ENCODE measurements at regions not wholly inside any gene's neighbourhood (a gene's known extent, or its start where the extent isn't known, plus 50 kb on each side); places are given as distances from the start of the nearest gene placed in this dataset.
"Not testable (repeated sequence)": the region's sequence is repeated elsewhere in the genome, so short reads cannot be mapped to it uniquely, and the experiment has no call there.

DNA sequence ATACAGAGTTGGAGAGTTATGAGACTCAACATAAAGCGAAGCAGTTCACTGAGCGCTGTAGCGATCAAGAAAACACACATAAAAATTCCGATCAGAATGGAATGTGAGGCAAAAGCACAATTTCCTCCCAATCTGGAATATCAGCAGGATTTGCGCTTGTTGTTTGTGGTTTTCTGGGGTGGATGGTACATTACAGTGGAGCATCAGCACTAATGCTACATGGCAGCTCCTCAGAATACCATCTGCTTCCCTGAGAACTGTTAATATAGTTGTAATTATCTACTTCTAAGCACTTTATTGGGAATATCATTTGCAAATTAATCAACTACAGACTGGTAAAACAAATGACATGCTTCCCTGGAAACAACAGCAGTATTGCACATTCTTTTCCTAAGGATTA lies 324.1 kb upstream of the PPARGC1A start:
- no peak for DNase-seq (ENCODE audit: low read depth in 4 of 4, low spot score in 3 of 4)

DNA sequence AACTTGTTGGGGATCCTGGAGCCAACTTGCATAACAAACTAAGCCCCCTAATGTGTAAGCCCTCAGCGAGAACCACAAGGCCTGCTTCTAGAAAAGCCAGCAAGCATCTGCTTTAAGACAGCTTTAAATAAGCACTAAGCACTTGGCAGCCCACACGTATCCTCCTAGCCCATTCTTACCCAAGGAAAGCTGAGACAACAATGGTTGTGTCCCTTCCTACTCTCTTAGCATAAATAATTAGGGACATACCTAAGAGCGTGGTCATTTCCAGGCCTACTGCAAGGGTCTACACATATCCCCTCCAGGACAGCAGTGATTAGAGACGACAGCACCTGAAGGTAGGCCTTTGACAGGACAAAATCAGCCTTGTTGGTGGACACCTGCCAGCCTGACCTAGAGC lies 322.8 kb upstream of the PPARGC1A start:
- no peak for DNase-seq (ENCODE audit: low read depth in 4 of 4, low spot score in 3 of 4)

DNA sequence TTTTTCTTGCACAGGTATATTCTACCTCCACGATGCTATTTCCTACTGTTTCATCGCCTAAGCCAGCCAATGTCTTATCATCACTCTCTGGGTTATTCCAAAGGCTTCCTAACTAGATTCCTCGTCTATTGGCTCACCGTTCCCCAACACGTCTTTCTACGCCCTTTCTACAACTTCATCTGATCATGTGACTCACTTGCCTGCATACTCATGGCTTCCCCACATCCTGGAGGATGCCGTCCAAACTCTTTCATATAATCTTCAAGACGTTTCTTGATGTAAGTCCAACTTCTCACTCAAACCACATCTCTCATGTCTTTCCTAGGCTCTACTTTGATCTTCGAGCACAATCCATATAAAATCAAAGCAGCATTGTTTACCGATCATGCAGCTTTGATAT lies 322.0 kb upstream of the PPARGC1A start:
- no peak for DNase-seq (ENCODE audit: low read depth in 4 of 4, low spot score in 3 of 4)

DNA sequence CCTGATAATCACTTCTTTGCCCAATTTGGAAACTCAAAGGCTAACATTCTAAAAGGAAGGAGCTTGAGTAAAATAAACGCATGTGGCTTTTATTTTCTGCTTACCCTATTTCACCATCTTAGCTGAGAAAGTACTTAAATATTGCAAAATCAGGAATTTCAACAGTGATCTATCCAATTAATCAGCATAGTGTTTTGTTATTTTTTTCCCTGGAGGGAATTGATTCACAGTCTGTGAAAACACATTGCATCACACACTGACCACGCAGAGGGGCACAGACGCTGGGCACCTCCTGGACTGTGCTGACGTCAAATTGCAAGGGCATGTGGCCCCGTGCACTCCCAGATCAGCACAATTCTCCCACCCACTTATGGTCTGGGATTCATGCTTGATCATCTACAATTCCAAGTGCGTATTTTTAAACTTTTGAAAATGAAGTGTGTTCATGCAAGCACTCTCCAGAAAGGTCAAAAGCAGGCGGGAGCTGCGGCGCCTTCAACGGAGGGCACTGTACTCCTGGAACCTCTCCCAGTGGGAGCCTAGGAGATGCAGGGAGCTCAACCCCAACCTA lies 320.6 kb upstream of the PPARGC1A start:
- no peak for DNase-seq (ENCODE audit: low read depth in 4 of 4, low spot score in 3 of 4)

DNA sequence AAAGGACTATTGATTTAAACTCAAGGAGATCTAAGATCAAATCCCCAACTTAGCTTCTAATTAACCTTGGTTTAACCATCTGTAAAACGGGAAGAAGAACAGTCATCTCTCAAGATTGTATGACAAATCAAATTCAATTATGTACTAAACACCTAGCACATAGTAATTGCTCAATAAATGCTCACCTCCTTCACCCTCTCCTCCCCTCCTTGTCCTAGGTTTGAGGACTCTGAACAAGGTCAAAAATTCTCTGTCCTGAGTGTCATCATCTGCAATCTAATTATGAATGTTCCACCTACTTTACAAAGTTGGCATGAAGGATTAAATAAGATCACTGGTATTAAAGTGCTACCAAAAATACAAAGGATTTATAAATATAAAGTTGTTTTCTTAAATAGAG lies 320.1 kb upstream of the PPARGC1A start:
- no peak for DNase-seq (ENCODE audit: low read depth in 4 of 4, low spot score in 3 of 4)

DNA sequence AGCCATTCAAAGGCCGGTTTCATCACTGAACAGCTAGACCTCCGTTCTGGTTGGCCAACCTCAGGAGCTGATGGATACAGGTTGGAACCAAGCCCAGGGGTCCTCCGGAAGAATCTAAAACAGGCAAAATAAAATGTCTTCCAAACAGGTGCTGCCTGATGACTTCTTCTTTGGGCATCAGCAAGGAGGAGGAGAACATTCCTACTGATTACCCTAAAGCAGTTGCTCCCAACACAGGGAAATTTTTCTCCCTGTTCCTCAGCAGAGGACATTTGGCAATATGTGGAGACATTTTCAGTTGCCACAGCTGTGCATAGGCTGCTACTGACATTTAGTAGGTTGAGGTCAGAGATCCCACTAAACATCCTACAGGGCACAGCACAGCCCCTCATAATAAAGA lies 319.3 kb upstream of the PPARGC1A start:
- no peak for DNase-seq (ENCODE audit: low read depth in 4 of 4, low spot score in 3 of 4)

DNA sequence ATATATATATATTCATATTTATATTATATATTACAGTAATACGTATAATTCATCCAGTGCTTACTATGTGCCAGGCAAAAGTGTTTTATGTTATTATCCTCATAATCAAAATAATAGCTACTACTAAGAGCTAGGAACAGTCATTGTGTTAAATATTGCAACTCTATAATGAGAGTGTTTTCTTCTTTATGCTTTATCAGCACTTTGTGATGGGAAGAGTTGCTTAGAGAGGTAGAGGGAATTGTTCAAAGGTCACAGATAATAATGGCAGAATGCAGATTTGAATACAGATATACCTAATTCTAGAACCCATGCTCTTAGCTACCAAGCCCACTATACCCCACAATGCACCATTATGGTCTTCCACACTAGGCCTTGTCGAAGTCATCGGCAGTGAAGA lies 318.8 kb upstream of the PPARGC1A start:
- DNase-seq (ENCODE audit: low read depth in 4 of 4, low spot score in 3 of 4): no peak

DNA sequence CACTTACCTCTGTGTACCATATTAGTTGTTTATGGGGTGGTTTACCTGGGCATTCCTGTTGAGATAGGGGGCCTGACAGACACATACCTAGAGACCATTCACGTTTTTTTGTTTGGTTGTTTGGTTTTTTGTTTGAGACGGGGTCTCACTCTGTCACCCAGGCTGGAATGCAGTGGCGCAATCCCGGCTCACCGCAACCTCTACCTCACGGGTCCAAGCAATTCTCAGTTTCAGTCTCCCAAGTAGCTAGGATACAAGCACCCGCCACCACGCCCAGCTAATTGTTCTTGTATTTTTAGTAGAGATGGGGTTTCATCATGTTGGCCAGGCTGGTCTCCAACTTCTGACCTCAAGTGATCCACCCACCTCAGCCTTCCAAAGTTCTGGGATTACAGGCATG lies 314.9 kb upstream of the PPARGC1A start:
- DNase-seq (ENCODE audit: low read depth in 4 of 4, low spot score in 3 of 4): not testable (repeated sequence)

DNA sequence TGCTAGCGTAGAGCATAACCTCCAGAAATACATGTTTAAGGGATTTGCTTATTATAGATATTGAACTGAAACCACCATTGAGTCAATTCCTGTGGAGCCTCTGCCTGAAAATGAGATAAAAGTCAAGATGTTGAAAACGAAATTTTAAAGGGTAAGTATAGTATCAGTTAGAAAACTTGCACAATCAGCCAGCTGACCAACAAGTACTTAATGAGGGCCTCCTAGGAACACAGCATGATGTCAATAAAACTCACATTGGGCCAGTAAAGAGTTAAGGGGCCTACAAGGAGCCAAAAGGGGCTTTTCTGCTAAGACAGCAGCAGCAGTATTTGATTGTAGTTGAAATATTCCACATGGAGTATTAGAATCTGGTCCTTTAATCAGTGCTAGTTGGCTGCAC lies 314.1 kb upstream of the PPARGC1A start:
- DNase-seq (ENCODE audit: low read depth in 4 of 4, low spot score in 3 of 4): no peak

DNA sequence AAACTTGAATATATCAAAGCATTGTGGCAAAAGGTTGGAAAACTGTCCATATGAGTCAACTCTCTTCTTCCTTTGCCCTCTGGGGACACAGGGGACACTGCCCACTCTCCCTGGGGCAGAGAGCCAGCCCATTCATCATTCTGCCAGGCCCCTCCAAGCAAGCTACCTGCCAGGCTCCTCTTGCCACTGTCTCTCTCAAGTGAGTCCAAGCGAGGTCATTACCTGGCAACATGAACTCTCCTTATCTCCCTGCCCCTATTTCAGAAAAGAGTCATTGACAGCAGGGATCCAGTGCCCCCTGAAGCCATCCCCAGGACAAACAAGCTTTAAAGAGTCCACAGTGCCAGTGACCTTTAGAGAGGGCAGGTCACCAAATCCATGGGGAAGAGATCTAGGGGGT lies 312.7 kb upstream of the PPARGC1A start:
- no peak for DNase-seq (ENCODE audit: low read depth in 4 of 4, low spot score in 3 of 4)

DNA sequence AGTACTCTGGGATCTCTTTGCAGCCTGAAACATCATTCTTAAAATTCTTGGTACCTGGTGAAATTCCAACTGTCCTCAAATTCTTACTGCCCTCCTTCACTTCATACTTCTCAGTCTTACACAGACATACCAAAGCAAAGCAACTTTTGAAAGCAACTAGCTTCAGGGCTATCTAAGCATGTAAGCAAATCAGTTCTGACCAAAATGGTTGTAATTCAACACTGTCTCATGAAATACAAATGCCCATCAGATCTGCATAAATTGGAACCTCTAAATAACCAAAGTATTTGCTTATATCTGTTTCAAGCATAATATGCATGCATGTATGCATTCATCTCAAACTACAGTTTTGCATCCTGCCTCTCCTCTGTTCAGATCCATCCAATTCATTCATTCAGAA lies 308.1 kb upstream of the PPARGC1A start:
- no peak for DNase-seq (ENCODE audit: low read depth in 4 of 4, low spot score in 3 of 4)

DNA sequence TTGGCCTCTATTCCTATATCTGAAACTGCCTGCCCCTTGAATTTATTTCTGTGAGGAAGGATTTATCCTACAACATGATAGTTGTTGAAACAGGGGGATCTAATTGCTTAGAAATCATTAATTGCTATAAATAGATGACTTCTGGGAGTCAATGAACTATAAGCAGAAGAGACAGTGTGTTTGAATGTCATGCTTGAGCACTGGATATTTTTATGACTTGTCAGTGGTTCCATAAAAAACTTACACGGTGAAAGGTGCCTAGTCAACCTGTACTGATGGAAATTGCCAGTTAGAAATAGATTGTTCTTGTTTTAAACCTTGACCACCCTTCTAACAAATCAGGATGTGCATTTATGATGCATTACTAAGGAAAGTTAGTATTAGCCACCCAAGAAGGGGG lies 306.9 kb upstream of the PPARGC1A start:
- DNase-seq (ENCODE audit: low read depth in 4 of 4, low spot score in 3 of 4): no peak

DNA sequence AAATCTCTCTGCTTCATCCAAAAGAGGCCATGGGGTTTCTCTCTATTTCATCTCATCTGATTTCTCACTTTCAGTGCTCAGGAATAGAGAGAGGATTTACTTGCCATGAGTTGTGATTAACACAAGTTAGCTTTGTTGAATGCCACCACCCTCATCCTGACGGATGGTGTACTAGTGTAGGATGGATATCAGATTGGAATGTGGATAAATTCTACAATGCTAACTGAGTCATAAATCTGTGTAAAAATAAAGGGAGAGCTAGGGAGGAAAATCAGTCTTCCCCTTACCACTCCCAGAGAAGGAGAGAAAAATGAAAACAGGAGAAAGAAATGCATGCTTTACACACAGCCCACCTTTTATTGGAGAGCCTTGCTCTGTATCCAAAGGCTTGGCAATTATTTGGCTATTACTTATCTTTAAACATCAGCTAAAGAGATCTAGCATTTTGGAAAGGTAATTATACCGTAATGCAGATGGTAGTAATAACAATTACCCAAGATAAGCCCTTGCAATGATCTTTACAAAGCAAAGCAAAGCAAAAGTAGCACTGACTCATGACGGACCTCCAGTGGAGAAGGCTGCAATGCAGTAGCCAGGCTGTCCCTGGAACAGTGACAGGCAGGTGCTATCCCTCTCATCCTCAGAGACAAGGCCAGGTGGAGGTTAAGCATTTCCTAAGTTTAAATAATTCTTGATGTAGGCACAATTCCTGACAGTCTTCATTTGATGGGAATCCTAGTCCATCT lies 306.3 kb upstream of the PPARGC1A start:
- DNase-seq (ENCODE audit: low read depth in 4 of 4, low spot score in 3 of 4): no peak

DNA sequence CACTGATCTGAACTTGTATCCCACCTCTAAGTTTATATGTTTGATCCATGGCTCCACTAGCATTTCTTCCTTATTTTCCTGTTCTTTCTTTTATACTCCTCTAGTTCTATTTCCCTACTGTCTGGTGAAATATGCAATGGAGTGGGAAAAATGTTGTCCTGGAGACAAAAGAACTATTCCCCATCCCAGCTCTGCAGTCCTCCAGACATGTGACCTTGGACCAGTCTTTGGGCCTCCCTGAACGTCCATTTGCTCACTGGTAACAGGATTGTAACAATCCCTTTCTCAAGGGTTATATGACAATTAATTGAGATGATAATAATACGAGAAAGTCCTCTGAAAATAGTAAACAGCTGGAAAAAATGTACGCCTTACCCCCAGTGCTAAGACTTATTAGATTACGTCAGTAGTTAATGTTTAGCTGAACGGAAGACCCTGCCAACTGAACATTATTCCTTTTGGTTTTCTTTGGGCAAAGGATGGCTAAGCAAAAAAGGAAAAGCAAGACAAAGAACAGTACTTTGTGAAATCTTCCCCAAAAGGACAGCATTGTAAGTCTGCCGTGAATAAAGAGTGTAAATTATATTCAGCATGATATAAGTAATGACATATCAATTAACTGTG lies 302.3 kb upstream of the PPARGC1A start:
- no peak for DNase-seq (ENCODE audit: low read depth in 4 of 4, low spot score in 3 of 4)

DNA sequence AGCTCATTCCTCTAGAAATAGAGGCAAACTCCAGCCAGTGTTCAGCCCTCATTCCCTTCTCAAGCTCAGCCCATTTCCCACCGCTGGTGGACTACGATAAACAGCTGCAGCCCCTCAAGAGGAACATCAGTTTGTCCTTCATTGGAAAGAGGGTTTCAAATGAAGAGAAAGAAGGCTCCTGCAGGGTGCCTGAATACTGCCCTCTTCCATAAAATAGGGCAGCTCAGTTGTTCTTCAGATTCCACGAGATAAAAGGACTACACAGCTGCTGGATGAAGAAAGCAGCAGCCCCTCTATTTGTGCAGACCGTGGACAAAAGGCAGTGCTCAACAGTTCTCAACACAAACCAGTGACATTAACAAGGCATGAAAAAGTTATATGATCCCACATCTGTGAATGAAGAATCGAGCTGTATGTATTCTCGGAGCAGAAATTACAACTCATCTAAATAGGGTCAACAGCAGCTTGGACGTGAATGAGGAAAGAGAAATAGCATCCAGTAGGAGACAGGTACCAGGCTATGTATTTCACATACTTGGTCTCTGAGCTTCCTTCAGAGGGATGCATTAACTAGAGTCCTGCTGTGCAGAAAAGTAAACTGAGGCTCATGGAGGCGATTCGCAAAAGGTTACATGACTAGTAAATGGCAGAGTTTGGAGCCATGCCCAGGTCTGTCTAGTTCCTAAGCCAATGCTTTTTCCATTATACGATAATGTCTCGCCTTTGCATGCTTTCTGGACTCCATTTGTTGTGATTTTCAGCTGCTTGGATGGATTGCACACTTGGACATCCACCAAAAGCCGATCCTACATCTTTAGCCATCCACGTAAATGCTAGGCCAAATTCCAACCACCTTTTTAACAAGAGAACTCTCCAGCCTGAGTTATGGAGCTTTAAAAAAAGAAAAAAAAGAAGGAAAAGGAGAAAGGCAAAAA lies 301.2 kb upstream of the PPARGC1A start:
- DNase-seq (ENCODE audit: low read depth in 4 of 4, low spot score in 3 of 4): no peak

DNA sequence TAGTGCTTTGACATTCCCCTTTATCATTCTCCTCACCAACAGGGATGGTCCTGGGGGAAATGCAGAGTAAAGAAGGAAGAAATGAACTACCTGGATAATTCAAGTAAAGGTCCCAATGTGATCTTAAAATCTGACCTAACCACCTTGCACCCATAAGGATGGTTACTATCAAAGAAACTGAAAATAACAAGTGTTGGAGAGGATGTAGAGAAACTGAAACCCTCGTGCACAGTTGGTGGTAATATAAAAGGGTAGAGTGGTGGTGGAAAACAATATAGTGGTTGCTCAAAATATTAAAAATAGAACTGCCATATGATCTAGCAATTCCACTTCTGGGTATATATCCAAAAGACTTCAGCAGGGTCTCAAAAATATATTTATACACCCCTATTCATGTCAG lies 298.6 kb upstream of the PPARGC1A start:
- DNase-seq (ENCODE audit: low read depth in 4 of 4, low spot score in 3 of 4): no peak

DNA sequence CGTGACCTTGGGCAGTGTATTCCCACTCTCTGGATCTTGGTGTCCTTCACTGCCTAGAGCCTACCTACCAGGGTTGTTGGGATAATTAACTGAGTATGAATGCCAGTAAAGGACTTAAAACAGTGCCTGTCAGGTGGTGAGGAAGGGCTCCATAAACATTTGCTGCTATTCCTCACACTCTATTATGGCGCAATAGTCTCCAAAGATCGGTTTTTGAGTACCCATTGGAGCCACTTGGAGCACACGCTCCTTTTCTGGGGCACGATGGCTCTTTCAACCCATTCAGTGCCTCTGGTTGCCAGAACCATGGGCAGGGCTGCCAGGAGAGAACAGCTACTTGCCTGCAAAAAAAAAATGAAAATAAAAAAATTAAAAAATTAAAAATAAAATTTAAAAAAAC lies 296.6 kb upstream of the PPARGC1A start:
- DNase-seq (ENCODE audit: low read depth in 4 of 4, low spot score in 3 of 4): no peak

DNA sequence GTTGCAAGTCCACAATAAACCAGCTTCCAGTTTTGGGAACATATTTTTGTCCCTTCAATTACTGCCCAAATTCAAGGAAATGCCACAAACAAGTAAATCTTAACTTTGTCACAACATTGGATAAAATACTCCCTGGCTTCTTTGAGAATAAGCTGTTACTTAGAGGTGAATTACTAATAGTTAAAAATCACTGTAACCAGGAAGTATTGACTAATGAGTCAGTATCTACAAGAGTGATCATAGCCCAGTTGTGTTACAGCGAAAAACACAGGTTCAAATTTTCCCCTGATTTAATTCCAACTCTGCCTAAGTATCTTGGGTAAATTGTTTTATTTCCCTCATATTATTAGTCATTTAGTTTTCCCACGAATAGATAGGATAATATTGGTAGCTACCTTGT lies 291.2 kb upstream of the PPARGC1A start:
- no peak for DNase-seq (ENCODE audit: low read depth in 4 of 4, low spot score in 3 of 4)

DNA sequence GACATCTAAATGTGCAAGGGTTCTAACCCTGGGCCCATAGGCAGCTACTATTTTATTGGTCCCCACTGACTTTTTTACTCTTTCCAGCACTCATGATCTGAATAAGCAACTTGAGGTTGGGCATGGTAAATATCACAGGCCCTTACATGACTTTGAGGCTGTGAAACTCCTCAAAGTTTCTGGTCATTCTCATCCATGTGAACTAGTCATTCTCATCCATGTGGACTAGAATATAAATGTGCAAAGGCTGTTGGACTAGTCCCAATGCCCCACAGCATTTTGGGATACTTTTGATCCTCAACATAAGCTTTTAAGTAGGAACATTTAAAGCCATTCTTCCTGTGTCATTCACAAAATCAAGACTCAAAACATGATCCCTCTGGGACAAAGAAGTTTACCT lies 290.7 kb upstream of the PPARGC1A start:
- DNase-seq (ENCODE audit: low read depth in 4 of 4, low spot score in 3 of 4): no peak

DNA sequence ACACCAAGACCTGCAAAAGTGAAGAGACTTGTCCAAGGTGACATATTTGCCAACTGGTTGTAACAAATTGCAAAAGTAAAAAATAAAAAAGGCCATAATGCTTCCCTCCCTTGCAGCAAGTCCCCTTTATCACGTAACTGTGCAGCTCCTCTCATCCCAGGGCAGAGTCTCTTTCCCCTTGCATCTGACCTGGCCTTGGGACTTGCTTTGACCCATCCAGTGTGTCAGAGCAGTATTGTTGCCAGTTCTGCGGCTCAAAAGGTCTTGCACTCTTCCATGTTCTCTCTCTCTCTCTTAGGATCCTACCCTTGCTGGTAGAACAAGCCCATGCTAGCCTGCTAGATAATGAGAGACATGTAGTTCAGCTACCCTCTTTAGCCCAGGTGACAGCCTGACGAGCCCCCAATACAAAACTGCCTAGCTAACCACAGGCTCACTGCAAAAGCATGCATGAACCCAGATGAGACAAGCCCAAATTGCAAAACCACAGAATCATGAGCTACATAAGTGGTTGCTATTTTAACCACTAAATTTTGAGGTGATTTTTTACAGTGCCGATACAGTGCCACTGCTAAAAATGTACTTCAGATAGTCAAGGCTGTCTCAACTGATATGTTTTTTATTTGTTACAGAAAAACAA lies 289.5 kb upstream of the PPARGC1A start:
- DNase-seq (ENCODE audit: low read depth in 4 of 4, low spot score in 3 of 4): no peak

DNA sequence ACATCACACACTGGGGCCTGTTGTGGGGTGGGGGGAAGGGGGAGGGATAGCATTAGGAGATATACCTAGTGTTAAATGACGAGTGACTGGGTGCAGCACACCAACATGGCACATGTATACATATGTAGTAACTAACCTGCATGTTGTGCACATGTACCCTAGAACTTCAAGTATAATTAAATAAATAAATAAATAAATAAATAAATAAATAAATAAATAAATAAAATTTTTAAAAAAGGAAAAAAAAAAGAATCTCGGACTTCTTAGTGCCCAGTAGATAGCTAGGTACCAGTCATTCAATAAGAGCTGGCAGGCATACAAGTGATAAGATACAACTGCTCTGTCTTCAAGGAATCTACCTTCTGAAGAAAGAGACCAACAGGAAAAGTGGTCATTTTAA lies 287.6 kb upstream of the PPARGC1A start:
- not testable (repeated sequence) for DNase-seq (ENCODE audit: low read depth in 4 of 4, low spot score in 3 of 4)

Measured in right renal pelvis (tissue), 4 donors.